ENCODE measurements at regions not wholly inside any gene's neighbourhood (a gene's known extent, or its start where the extent isn't known, plus 50 kb on each side); places are given as distances from the start of the nearest gene placed in this dataset.

DNA sequence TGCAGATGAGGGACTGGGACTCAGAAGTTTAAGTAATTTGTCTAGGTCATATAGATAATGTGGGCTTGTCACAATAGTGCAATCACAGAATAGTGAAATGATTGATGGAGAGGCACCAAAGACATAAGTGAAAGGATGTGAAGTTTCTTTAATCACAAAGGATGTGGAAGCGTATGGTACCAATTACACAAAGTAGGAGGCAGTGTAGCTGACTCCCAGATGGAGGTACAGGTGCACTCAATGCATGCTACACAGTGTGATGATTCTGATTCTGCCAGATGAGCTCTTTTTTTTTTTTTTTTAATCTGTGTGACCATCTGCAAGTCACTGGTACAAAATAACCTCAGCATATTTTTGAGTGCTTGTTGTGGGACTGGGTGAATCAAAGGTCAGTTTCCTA is 411.3 kb downstream of the SPRY1 start:
- DNase-seq (ENCODE audit: low spot score): no peak

GRCh38 chr4:123809864-123810263 is 413.3 kb downstream of the SPRY1 start:
- no peak for DNase-seq (ENCODE audit: low spot score)

DNA sequence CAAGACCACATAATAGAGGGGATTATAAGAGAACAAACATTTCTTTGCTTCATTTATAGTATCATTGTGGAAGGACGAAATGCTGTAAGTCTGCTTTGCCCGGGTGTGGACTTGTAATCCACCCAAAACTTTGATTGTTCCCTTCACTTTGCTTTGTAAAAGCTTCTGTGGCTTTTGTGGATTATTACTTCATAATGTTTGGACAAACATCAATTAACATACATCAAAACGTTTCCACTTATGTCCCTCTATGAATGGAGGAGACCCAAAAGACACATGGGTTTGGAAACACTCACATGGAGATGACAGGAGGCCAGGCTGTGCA is 415.4 kb downstream of the SPRY1 start:
- DNase-seq (ENCODE audit: low spot score): no peak

GRCh38 chr4:123813901-123814300 is 417.3 kb downstream of the SPRY1 start:
- DNase-seq (ENCODE audit: low spot score): no peak

GRCh38 chr4:123816462-123816861 is 419.9 kb downstream of the SPRY1 start:
- DNase-seq (ENCODE audit: low spot score): no peak

DNA sequence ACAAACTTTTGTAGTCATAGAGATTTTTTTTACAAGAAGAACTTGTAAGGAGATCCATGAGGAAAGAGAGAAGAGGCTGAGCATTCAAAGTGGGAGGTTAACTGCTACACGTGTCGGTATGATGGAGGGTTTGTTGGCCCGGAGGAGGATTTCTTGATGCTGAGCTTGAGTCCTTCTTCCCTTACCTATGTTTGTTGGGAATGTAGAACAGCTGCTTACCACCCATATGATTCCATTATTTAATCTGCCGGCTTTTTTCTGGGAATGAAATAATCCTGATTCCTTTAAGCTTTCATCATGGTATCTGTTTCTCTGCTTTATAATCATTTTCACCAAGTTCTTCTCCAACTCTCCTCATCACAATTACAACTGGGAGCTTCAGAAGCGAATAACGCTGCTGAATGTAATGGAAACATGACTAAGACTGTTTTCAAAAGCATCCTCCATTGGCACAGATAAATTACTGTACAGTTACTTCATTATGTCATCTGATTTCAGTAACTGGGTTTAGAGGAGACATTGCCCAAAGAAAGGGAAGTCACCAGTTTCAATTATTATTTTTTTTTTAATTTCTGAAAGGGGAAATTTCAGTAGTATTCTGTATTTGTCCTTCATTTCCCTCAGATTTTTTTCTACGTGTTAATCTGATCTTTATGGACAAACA is 420.6 kb downstream of the SPRY1 start:
- DNase-seq (ENCODE audit: low spot score): no peak

GRCh38 chr4:123819362-123820035 is 422.9 kb downstream of the SPRY1 start:
- DNase-seq (ENCODE audit: low spot score): no peak

DNA sequence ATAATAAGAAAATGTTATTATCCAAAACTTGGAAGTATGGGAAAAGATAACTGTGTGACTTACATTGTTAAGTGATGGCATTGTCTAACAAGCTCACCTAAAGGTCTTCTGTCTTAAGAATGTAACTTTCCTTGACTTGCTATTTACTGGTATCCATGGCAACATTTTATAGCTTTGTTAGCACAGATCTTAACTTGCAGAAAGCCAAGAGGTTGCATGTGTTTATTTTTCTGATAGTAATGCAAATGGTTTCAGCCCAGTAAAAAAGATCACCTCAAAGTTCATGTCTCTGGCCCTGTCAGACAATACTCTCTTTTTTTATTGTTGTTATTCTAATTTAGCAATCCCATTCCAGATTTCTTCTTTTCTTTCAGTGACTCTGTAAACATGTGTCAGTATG is 425.3 kb downstream of the SPRY1 start:
- peak; percentile 12 for DNase-seq (ENCODE audit: low spot score)

DNA sequence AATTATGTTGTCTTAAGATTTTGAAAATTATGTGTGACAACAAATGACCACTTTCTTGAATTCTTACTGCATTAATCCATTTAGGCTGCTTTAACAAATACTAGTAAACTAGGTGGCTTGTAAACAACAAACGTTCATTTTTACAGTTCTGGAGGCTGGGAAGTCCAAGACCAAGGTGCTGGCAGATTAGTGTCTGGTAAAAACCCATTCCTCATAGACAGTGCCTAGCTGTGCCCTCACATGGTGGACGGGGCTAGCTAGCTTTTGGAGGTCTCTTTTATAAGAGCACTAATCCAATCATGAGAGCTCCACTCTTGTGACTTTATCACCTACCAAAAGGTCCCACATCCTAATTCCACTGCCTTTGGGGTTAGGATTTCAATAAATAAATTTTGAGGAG is 425.8 kb downstream of the SPRY1 start:
- no peak for DNase-seq (ENCODE audit: low spot score)

DNA sequence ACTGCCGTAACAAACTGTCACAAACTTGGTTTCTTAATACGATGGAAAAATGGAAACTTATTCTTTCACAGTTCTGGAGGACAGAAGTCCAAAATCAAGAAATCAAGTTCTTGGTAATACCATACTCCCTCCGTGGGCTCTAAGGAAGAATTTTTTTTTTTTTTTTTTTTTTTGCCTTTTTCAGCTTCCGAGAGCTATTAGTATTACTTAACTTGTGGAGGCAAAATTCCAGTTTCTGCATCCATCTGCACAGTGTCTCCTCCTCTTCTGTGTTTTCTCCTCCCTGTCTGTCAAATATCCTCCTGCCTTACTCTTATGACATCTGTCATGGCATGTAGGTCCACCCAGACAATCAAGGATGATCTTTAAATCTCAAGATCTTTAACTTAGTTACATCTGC is 426.6 kb downstream of the SPRY1 start:
- DNase-seq (ENCODE audit: low spot score): no peak

GRCh38 chr4:123824524-123824923 is 427.9 kb downstream of the SPRY1 start:
- no peak for DNase-seq (ENCODE audit: low spot score)

- DNase-seq (ENCODE audit: low spot score): no peak
Measured at GRCh38 chr4:123825596-123826291, 429.1 kb downstream of the SPRY1 start.

GRCh38 chr4:123826896-123827295 is 430.3 kb downstream of the SPRY1 start:
- DNase-seq (ENCODE audit: low spot score): no peak

DNA sequence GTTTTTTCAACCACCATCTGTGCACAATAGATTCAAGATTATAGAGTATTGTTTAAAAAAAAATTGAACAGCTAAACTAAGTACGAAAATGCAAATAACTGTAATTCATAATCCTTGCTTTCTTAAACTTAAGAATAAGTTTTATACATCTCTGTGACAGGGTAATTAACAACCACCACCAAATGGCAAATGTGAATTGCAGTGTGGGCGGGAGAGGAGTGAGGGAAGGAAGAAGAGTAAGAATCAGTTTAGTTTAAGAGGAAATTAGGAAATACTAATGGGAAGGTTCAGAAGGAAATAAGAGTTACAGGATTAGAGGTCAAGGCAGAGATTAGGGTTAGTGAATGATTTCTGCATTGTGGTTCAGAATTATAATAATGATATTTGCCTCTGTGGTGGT is 430.9 kb downstream of the SPRY1 start:
- no peak for DNase-seq (ENCODE audit: low spot score)

DNA sequence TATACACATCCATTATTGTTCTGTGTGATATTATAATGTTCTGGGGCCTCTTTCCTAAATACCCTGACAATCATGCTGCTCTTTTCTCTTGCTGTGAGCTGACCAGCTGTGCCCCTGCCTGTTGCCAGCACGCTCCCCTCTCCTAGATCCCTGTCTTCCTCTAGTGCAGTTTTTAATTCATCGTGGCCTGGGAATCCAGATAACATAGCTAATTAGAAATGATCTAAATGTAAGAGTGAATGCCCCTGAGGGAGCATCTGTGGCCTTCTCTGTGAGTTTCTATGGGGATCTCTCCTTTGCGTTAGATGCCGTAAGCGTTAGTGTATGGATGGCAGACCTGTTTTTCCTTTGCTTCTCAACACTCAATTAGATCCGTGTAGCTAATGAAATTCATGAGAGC is 434.3 kb downstream of the SPRY1 start:
- no peak for DNase-seq (ENCODE audit: low spot score)

GRCh38 chr4:123832173-123833026 is 435.8 kb downstream of the SPRY1 start:
- DNase-seq (ENCODE audit: low spot score): peak; percentile 16

DNA sequence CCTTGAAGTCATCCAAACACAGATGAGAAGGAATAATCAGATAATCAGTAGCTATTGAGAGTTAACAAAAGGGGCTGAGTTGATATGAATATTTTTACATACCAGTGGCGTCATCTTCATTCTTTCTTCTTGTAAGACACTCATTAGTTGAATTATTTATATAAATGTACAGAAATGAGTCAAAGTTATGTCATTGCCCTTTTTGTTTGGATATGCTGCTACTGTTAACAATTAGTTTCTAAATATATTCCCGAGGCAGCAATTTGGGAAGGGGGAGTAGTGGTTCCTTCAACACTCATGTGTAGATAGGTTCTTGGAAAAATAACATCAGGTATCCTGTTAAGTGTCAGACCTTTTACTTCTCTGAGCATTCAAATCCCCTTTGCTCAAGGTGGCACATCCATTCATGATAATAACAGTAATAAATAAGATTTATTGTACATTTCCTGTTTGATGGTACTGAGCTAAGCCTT is 436.6 kb downstream of the SPRY1 start:
- no peak for DNase-seq (ENCODE audit: low spot score)

DNA sequence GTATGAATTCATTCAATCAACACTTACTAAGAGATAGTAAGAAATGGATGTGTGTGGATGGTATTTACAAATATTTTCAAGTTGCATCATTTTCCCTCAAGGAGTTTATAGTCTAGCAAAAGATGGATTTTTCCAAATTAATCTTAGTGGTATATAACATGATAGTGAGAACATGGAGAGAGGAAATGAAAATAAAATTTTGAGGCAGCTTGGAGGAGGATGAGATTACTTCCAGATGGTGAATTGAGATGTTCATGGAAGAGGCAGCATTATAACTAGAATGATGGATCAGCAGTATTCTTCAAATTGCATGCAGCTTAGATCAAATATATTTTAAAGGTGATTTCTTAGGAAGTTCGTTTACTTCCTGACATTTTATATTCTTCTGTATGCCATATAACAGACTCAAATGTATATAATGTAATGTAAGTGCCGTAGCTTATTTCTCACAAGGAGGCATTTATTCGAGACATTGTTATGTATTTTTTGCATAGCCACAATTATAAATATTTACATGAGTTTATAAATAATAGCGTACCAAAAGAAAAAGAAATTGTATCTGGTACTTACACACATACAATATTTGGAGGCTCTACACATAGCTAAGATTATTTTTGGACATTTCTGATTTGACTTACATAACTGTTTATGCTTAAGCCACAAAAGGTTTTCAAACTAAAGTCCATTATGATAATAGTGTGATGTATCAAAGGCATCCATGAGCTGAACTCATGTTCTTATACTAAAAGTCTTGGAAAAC is 439.4 kb downstream of the SPRY1 start:
- no peak for DNase-seq (ENCODE audit: low spot score)

GRCh38 chr4:123836851-123837595 is 440.4 kb downstream of the SPRY1 start:
- DNase-seq (ENCODE audit: low spot score): no peak

- no peak for DNase-seq (ENCODE audit: low spot score)
Measured at GRCh38 chr4:123838474-123838873, 441.9 kb downstream of the SPRY1 start.

DNA sequence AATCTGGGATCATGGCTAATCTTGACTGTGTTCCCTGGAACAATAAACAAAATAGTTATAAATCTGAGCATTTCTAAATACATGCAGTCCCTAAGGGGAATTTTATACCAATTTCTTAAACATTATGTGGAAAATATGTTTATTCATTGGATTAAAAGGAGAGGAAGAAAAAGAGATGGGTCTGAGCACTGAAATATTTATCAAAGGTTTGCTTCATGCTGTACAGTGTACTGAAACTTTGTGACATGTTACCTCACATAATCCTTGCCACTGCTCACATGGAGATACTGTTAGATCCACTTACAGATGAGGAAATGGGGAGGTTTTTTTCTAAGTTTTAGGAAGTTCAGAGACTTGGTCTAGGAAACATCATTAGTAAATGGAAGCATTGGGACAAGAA is 443.6 kb downstream of the SPRY1 start:
- DNase-seq (ENCODE audit: low spot score): no peak
